Activated T-cell treated with anti-CD3 and anti-CD28 coated beads for 4 hours (primary cell): ENCODE measurements at regions not wholly inside any gene's neighbourhood (a gene's known extent, or its start where the extent isn't known, plus 50 kb on each side); places are given as distances from the start of the nearest gene placed in this dataset.

Source experiments
- DNase-seq: peaks from one replicate; pipeline ENCODE4 v3.0.0-alpha.2; 2020

GRCh38 chr3:116939091-116939490 lies 229.5 kb downstream of the TUSC7 start:
- no peak for DNase-seq

GRCh38 chr3:116939550-116939949 lies 230.0 kb downstream of the TUSC7 start:
- DNase-seq = no peak

DNA sequence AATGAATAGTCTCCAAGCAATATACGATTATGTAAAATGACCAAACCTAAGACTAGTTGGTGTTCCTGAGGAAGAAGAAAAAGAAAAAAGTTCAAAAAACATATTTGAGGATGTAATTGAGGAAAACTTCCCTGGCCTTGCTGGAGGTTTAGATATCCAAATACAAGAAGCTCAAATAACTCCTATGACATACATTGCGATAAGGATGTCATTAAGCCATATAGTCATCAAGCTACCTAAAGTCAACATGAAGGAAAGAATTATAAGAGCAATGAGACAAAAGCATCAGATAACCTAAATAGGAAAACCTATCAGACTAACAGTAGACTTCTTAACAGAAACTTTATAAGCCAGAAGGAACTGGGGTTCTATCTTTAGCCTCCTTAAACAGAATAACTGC lies 231.1 kb downstream of the TUSC7 start:
- DNase-seq = no peak

GRCh38 chr3:116946376-116946775 lies 236.8 kb downstream of the TUSC7 start:
- DNase-seq = no peak

DNA sequence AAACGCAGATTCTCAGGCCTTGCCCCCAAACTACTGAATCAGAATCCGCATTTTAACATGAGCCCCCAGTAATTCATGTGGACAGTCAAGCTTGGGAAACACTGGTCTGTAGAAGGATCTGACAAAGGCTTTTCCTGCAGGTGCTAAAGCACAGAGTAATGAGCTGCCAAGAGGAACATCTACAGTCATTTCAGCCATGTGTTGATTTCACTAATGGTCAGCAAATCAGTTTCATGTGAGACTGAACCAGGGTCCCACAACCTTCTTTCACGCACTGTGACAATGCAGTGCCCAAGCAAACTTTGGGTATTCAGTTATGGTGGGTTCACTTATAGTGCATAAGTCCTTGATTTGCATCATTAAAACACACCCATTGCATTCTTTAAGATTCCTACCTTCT lies 237.6 kb downstream of the TUSC7 start:
- no peak for DNase-seq

DNA sequence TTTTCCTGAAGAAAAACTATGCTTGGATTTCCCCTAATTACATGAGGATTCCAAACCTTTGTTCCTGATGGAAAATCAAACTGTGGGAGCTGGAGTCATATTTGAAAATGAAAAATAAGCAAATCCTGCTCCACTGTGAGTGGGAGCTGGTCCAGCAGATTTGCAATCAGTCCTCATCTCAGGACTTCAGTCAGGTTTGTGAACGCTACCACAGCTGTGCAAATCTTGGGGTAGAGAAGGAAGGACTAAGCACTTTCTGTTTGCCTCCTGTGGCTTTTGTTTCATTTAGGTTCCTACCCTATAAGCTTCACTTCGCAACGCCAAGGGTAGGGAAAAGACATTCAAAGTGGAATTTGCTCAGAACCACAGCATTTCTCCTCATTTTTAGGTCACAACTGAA lies 238.2 kb downstream of the TUSC7 start:
- DNase-seq = no peak

- DNase-seq = no peak
These were observed 240.9 kb downstream of the TUSC7 start for GRCh38 chr3:116950301-116951055.

DNA sequence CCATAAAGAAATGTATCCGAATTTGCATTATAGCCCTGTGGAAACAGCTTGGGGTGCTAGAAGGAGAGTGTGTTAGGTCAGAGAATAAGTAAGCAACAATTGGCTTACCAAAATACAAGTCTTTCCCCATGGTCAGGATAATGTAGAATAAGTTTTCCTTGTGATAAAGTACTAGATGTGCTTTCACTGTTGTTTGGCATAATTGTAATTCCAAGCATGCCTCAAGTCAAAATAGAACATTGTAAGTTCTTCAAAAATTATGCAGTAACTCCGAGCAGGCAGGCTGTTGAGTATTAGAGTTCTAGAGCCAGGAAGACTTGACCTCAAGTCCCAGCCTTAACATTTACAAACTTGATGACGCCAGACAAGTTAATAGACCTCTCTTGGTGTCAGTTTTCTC lies 242.0 kb downstream of the TUSC7 start:
- no peak for DNase-seq

GRCh38 chr3:116958291-116958690 lies 248.7 kb downstream of the TUSC7 start:
- no peak for DNase-seq

GRCh38 chr3:116961106-116961505 lies 251.5 kb downstream of the TUSC7 start:
- no peak for DNase-seq

DNA sequence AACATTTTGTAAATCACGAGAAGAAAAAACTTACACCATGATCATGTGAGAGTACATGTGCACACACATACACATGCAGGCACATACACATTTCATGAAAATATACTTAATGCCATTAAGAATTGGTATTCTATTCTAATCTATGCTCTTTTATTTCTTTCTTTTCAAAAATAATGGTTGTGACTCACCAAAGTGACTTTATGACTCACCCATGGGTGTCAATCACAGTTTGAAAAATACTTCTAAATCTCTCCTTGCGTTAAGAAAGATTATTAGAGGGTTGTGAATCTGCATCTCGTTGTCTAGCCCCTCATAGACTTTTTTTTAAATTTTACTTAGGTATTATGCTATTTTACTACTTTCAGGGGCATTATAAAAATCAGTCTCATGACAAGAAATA lies 254.2 kb downstream of the TUSC7 start:
- no peak for DNase-seq

GRCh38 chr3:116966649-116967048 lies 257.1 kb downstream of the TUSC7 start:
- DNase-seq = no peak

- DNase-seq = no peak
These were observed 259.6 kb downstream of the TUSC7 start for GRCh38 chr3:116969135-116969534.

GRCh38 chr3:116969646-116970045 lies 260.1 kb downstream of the TUSC7 start:
- DNase-seq = no peak

DNA sequence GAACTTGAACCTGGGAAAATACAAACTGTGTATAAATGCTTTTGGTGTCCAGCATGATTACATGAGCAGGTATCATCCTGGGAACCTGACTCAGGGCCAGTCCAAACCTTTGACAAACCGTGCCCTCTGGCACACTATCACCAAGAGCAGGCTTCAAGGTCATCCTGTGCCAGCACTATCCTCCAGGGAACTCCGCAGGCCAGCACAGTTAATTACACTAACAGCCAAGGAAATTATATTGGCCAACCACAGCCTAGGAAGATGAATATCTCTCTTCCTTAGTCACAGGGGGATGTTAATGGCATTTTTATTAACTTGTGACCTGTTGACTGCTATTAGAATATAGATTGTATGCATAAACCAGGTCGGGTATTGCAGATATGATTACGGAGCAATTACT lies 262.0 kb downstream of the TUSC7 start:
- no peak for DNase-seq

- no peak for DNase-seq
These were observed 265.1 kb downstream of the TUSC7 start for GRCh38 chr3:116974702-116975101.

DNA sequence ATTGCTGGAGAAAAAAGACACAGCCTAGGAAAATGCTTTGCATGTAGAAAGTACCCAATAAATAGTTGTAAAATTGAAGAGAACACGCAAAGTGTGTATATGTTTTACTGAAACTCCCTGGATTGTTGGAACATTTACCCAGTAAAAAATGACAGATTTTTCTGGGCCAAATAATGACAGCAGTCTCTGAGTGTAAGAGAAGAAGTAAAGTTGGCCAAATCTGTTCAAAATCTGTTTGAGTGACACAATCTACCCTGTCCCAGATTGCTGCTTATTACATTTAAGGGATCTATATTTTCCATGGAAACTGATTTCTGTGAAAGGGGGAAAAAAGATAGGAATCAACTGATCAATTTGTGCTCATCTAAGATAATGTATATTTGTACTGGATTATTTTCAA lies 267.9 kb downstream of the TUSC7 start:
- no peak for DNase-seq

DNA sequence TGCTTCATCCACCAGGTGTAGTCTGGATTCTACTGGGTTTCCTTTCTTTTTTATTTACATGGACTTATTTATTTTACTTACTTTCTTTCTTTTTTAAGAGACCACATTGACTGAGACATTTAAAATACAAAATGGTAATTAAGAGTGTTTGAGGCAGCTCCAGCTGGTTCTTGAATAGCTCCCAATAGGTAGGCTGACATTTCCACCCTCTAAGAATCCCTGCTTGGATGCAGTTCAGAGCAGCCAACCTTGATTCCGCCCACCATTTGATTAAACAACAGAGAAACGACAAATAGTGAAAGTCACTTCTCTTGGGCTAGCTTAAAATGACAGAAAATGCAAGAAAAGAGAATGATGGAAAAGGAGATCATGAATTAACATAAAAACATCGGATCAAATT lies 270.5 kb downstream of the TUSC7 start:
- no peak for DNase-seq

DNA sequence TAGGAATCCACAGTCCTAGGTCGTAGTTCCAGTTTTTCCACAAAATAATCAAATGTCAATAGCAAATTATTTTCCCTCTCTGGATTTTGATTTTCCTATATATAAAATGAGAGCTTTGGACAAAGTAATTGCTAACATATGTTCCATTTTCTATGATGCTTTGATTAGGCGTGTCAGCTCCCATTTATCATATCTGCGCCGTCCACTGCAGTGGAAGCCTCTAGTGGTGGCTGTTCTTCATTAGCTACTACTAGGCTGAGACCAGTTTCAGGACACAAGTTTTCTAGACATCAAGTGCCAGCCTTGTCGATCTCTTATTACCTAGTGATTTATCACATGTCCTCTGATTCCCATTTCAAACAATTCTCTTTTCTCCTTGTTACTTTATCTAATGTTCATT lies 271.5 kb downstream of the TUSC7 start:
- DNase-seq = no peak

DNA sequence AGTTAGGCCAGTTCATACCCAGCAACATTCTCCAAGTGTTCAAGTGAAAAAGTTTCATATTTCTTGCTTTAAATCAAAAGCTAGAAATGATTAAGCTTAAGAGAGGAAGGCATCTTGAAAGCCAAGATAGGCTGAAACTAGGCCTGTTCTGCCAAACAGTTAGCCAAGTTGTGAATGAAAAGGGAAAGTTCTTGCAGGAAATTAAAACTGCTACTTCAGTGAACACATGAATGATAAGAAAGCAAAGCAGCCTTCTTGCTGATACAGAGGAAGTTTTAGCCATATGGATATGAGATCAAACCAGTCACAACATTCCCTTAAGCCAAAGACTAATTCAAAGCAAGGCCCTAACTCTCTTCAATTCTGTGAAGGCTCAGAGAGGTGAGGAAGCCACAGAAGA lies 274.7 kb downstream of the TUSC7 start:
- DNase-seq = no peak

- DNase-seq = no peak
These were observed 284.8 kb downstream of the TUSC7 start for GRCh38 chr3:116994351-116994879.

GRCh38 chr3:117003501-117003900 lies 293.9 kb downstream of the TUSC7 start:
- DNase-seq = no peak

GRCh38 chr3:117005274-117005673 lies 295.7 kb downstream of the TUSC7 start:
- DNase-seq = no peak

- no peak for DNase-seq
These were observed 296.4 kb downstream of the TUSC7 start for GRCh38 chr3:117005911-117006522.

- no peak for DNase-seq
These were observed 300.7 kb downstream of the TUSC7 start for GRCh38 chr3:117010318-117010717.
